A549 (cell line): ENCODE measurements at regions not wholly inside any gene's neighbourhood (a gene's known extent, or its start where the extent isn't known, plus 50 kb on each side); places are given as distances from the start of the nearest gene placed in this dataset.

Source experiments
- BHLHE40 ChIP-seq: IDR thresholded peaks from 2 replicates; pipeline ENCODE4 v1.6.1; 2012; ENCODE audit warnings: low read depth, low read length, inconsistent platforms
- EP300 ChIP-seq, 2 experiments: fragments of >200 bp; sonication (Bioruptor Twin); formaldehyde crosslinking; IDR thresholded peaks; 2 replicates in 1 of 2; 3 replicates in 1 of 2; pipeline ENCODE4 v1.6.1; 2016 to 2017
- RFX5 ChIP-seq: fragments of 450-650 bp; IDR thresholded peaks from 2 replicates; pipeline ENCODE4 v1.7.1; 2014; ENCODE audit warnings: antibody characterized with exemption, mild to moderate bottlenecking, moderate library complexity

DNA sequence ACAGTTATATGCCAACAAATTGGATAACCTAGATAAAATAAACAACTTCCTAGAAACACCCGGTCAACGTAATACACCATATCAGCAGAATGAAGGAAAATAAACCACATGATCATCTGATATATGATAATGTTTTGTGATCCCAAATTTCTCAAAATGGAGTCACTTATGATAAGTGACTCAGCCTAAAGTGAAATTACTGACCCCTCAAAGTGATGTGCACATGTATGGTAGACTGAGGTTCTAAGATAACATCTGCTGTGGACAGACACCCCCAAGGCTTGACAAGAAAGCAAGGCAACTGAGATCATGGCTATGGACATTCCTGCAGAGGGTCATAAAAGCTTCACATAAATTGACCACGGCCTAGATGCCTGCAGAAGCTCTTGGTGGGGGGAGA is 105.1 kb upstream of the DCN start:
- no peak for TF ChIP-seq BHLHE40
- no peak for TF ChIP-seq RFX5
- no peak for TF ChIP-seq EP300 (IDR thresholded peaks at IDR 0.05)
